Anterior cingulate cortex (tissue), 58 donors: ENCODE measurements at regions not wholly inside any gene's neighbourhood (a gene's known extent, or its start where the extent isn't known, plus 50 kb on each side); places are given as distances from the start of the nearest gene placed in this dataset.
"Not testable (repeated sequence)": the region's sequence is repeated elsewhere in the genome, so short reads cannot be mapped to it uniquely, and the experiment has no call there.

ENCODE experiments used
- DNase-seq, 58 donors: peaks; one replicate each; lab custom pipeline; 2025; lab: John Stamatoyannopoulos, UW

GRCh38 chr13:73171926-73172325 is 113.1 kb downstream of the KLF5 start:
- no peak for DNase-seq

GRCh38 chr13:73171271-73171682 is 112.5 kb downstream of the KLF5 start:
- DNase-seq = no peak

- no peak for DNase-seq
Measured at GRCh38 chr13:73169971-73170370, 111.2 kb downstream of the KLF5 start.

GRCh38 chr13:73168953-73169401 is 110.2 kb downstream of the KLF5 start:
- DNase-seq = no peak

GRCh38 chr13:73168226-73168952 is 109.6 kb downstream of the KLF5 start:
- DNase-seq = no peak

GRCh38 chr13:73167028-73167820 is 108.4 kb downstream of the KLF5 start:
- no peak for DNase-seq

- no peak for DNase-seq
Measured at GRCh38 chr13:73166204-73166603, 107.4 kb downstream of the KLF5 start.

- no peak for DNase-seq
Measured at GRCh38 chr13:73162912-73163911, 104.4 kb downstream of the KLF5 start.

- not testable (repeated sequence) for DNase-seq
Measured at GRCh38 chr13:73160371-73161031, 101.7 kb downstream of the KLF5 start.

- DNase-seq = no peak
Measured at GRCh38 chr13:73158851-73159250, 100.0 kb downstream of the KLF5 start.

GRCh38 chr13:73157031-73157430 is 98.2 kb downstream of the KLF5 start:
- DNase-seq = no peak

- no peak for DNase-seq
Measured at GRCh38 chr13:73146707-73147106, 87.9 kb downstream of the KLF5 start.

- peak in 4 of 58 donors; percentile 2 to 8 (median 4) for DNase-seq
Measured at GRCh38 chr13:73142071-73142470, 83.3 kb downstream of the KLF5 start.

- no peak for DNase-seq
Measured at GRCh38 chr13:73141292-73141771, 82.5 kb downstream of the KLF5 start.

GRCh38 chr13:73140801-73141200 is 82.0 kb downstream of the KLF5 start:
- DNase-seq = no peak

GRCh38 chr13:73138638-73139491 is 80.1 kb downstream of the KLF5 start:
- DNase-seq = no peak

- DNase-seq = no peak
Measured at GRCh38 chr13:73138276-73138637, 79.5 kb downstream of the KLF5 start.

GRCh38 chr13:73136776-73137175 is 78.0 kb downstream of the KLF5 start:
- DNase-seq = no peak

GRCh38 chr13:73133531-73133930 is 74.7 kb downstream of the KLF5 start:
- DNase-seq = no peak
